Suppressor macrophage treated with lipopolysaccharide for 4 hours (primary cell): ENCODE measurements at regions not wholly inside any gene's neighbourhood (a gene's known extent, or its start where the extent isn't known, plus 50 kb on each side); places are given as distances from the start of the nearest gene placed in this dataset.
A peak's percentile ranks its signal among the peaks of the same experiment; 100 is the strongest.

ENCODE experiments used
- DNase-seq: peaks from one replicate; pipeline ENCODE4 v3.0.0-alpha.2; 2020

GRCh38 chr3:59442046-59442445, 392.2 kb upstream of the CFAP20DC start:
- DNase-seq, result no peak

- no peak for DNase-seq
Measured at GRCh38 chr3:59440285-59441028, 390.6 kb upstream of the CFAP20DC start.

GRCh38 chr3:59438492-59438891, 388.7 kb upstream of the CFAP20DC start:
- no peak for DNase-seq

- DNase-seq, result no peak
Measured at GRCh38 chr3:59436164-59436958, 386.5 kb upstream of the CFAP20DC start.

- no peak for DNase-seq
Measured at GRCh38 chr3:59433546-59433945, 383.7 kb upstream of the CFAP20DC start.

GRCh38 chr3:59432665-59433064, 382.8 kb upstream of the CFAP20DC start:
- no peak for DNase-seq

- DNase-seq, result no peak
Measured at GRCh38 chr3:59430341-59430740, 380.5 kb upstream of the CFAP20DC start.

GRCh38 chr3:59429198-59429597, 379.4 kb upstream of the CFAP20DC start:
- no peak for DNase-seq

- DNase-seq, result peak; percentile 69
Measured at GRCh38 chr3:59426821-59427565, 377.2 kb upstream of the CFAP20DC start.

- DNase-seq, result no peak
Measured at GRCh38 chr3:59425942-59426341, 376.1 kb upstream of the CFAP20DC start.

GRCh38 chr3:59425371-59425770, 375.5 kb upstream of the CFAP20DC start:
- no peak for DNase-seq

- DNase-seq, result peak; percentile 24
Measured at GRCh38 chr3:59424268-59425010, 374.6 kb upstream of the CFAP20DC start.

GRCh38 chr3:59423707-59424106, 373.9 kb upstream of the CFAP20DC start:
- no peak for DNase-seq

GRCh38 chr3:59422312-59422711, 372.5 kb upstream of the CFAP20DC start:
- peak; percentile 8 for DNase-seq

GRCh38 chr3:59418836-59419235, 369.0 kb upstream of the CFAP20DC start:
- DNase-seq, result no peak

GRCh38 chr3:59412516-59412915, 362.7 kb upstream of the CFAP20DC start:
- DNase-seq, result no peak

GRCh38 chr3:59411694-59412093, 361.9 kb upstream of the CFAP20DC start:
- DNase-seq, result no peak

- DNase-seq, result no peak
Measured at GRCh38 chr3:59411186-59411585, 361.4 kb upstream of the CFAP20DC start.

GRCh38 chr3:59408047-59408624, 358.3 kb upstream of the CFAP20DC start:
- DNase-seq, result no peak

GRCh38 chr3:59407425-59407824, 357.6 kb upstream of the CFAP20DC start:
- no peak for DNase-seq

GRCh38 chr3:59406943-59407342, 357.1 kb upstream of the CFAP20DC start:
- no peak for DNase-seq

- DNase-seq, result no peak
Measured at GRCh38 chr3:59404851-59405250, 355.0 kb upstream of the CFAP20DC start.
